BLaER1 treated with 17β-estradiol and CSF1 and Interleukin-3, amounts not matched to agents 10 nM and 100 nM (cell line): ENCODE measurements at regions not wholly inside any gene's neighbourhood (a gene's known extent, or its start where the extent isn't known, plus 50 kb on each side); places are given as distances from the start of the nearest gene placed in this dataset.

Source experiments
- H3K27ac ChIP-seq, 11 experiments: shearing (Covaris generic); formaldehyde crosslinking; 2 replicates each; pipeline ENCODE4 v1.8.1; 2022
- H3K27me3 ChIP-seq, 11 experiments: shearing (Covaris generic); formaldehyde crosslinking; 2 replicates each; pipeline ENCODE4 v1.8.1; 2022
- H3K36me3 ChIP-seq, 11 experiments: shearing (Covaris generic); formaldehyde crosslinking; 2 replicates each; pipeline ENCODE4 v1.8.1; 2022
- H3K4me1 ChIP-seq, 10 experiments: shearing (Covaris generic); formaldehyde crosslinking; 2 replicates each; pipeline ENCODE4 v1.8.1; 2022
- H3K4me2 ChIP-seq, 11 experiments: shearing (Covaris generic); formaldehyde crosslinking; 2 replicates each; pipeline ENCODE4 v1.8.1; 2022
- H3K4me3 ChIP-seq, 10 experiments: shearing (Covaris generic); formaldehyde crosslinking; 2 replicates each; pipeline ENCODE4 v1.8.1; 2022
- H3K9ac ChIP-seq, 11 experiments: shearing (Covaris generic); formaldehyde crosslinking; 2 replicates each; pipeline ENCODE4 v1.8.1; 2022
- H3K9me3 ChIP-seq, 11 experiments: shearing (Covaris generic); formaldehyde crosslinking; replicated peaks in 1 of 11; 2 replicates each; pipeline ENCODE4 v1.8.1; 2022
- H4K20me1 ChIP-seq, 11 experiments: shearing (Covaris generic); formaldehyde crosslinking; 2 replicates each; pipeline ENCODE4 v1.8.1; 2022
- Cebpa-rat ChIP-seq, 11 experiments: shearing (Covaris generic); IDR thresholded peaks; 2 replicates each; pipeline ENCODE4 v1.8.1; 2022

- Histone ChIP-seq H3K4me3 (no peak overlapping the region), H3K9me3 (no peaks in the 10 kb centered on the region)
These were observed 322.0 kb upstream of the KLHL1 start for GRCh38 chr13:70430256-70430655.

GRCh38 chr13:70424928-70425327, 316.7 kb upstream of the KLHL1 start:
- Histone ChIP-seq H3K9ac (no peak overlapping the region), H3K27me3 (no peaks in the 10 kb centered on the region), H3K4me2 (no peak overlapping the region), H3K4me3 (no peak overlapping the region), H3K9me3 (no peaks in the 10 kb centered on the region), H4K20me1 (no peaks in the 10 kb centered on the region), H3K27ac (no peak overlapping the region), H3K4me1 (no peaks in the 10 kb centered on the region; a peak in 1 of 20 replicates), H3K36me3 (no peaks in the 10 kb centered on the region)
- TF ChIP-seq Cebpa-rat (IDR thresholded peaks at IDR 0.05), result no peak

More at GRCh38 chr13:70430256-70430655, 322.0 kb upstream of the KLHL1 start:
- H3K4me2 ChIP-seq, result no peak overlapping the region
- H3K27ac ChIP-seq, result no peak overlapping the region
- no peak for TF ChIP-seq Cebpa-rat (IDR thresholded peaks at IDR 0.05)
- no peaks in the 10 kb centered on the region for H4K20me1 ChIP-seq
- H3K9ac ChIP-seq, result no peak overlapping the region
- H3K27me3 ChIP-seq, result no peaks in the 10 kb centered on the region
- no peaks in the 10 kb centered on the region for H3K4me1 ChIP-seq
- no peaks in the 10 kb centered on the region for H3K36me3 ChIP-seq

GRCh38 chr13:70424428-70424827, 316.2 kb upstream of the KLHL1 start:
- no peak overlapping the region for H3K27ac ChIP-seq
- no peaks in the 10 kb centered on the region for H3K27me3 ChIP-seq
- no peaks in the 10 kb centered on the region; a peak in 1 of 20 replicates for H3K4me1 ChIP-seq
- H4K20me1 ChIP-seq, result no peaks in the 10 kb centered on the region
- TF ChIP-seq Cebpa-rat (IDR thresholded peaks at IDR 0.05), result no peak
- H3K4me2 ChIP-seq, result no peak overlapping the region
- H3K36me3 ChIP-seq, result no peaks in the 10 kb centered on the region
- H3K9me3 ChIP-seq, result no peaks in the 10 kb centered on the region
- H3K4me3 ChIP-seq, result no peak overlapping the region
- no peak overlapping the region for H3K9ac ChIP-seq

DNA sequence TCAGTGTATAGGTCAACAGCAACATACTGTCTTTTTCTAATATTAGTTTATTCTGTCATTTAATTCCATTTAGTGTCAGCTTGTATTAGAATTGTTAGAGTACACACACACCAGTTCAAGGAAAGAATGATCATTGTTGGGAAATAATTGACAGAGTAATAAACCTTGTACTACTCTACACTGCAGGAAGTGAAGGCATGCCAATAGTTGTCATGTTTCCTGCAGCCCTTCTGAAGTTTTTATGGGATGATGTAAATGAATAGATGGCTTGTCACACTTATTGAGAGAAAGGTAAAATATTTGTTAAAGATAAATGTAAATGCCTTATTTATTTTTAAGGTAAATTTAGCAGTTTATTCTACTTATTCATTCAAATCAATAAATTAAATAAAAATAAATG, 306.9 kb upstream of the KLHL1 start:
- no peak overlapping the region for H3K4me2 ChIP-seq
- H3K36me3 ChIP-seq, result no peaks in the 10 kb centered on the region
- peaks cover 0 to 5% (median 0%) of the 10 kb centered on the region in 10 experiments; a peak in 1 of 20 replicates for H3K4me1 ChIP-seq
- H4K20me1 ChIP-seq, result no peaks in the 10 kb centered on the region
- H3K9ac ChIP-seq, result no peak overlapping the region
- H3K27ac ChIP-seq, result no peak overlapping the region
- H3K27me3 ChIP-seq, result no peaks in the 10 kb centered on the region
- no peak overlapping the region for H3K4me3 ChIP-seq
- H3K9me3 ChIP-seq, result no peaks in the 10 kb centered on the region
- no peak for TF ChIP-seq Cebpa-rat (IDR thresholded peaks at IDR 0.05)

DNA sequence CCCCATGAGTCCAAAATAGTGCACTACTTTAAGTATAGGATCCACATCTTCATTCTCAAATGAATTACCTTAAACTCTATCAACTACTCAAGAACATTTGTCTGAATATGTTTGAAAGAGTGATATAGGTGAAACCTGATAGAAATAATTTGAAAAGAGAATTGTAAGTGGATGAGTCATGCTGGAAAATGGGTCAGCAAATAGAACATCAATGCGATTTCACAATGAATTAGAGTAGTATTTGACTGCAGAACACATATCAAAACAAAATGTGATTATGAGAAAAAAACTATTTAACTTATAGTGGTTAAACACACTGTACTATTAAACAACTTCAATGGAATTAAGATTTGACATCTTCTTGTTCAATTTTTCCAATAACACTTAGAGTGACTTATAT, 300.6 kb upstream of the KLHL1 start:
- no peak overlapping the region for H3K27ac ChIP-seq
- TF ChIP-seq Cebpa-rat (IDR thresholded peaks at IDR 0.05), result no peak
- no peak overlapping the region for H3K4me3 ChIP-seq
- no peak overlapping the region for H3K9ac ChIP-seq
- no peaks in the 10 kb centered on the region for H3K36me3 ChIP-seq
- no peaks in the 10 kb centered on the region for H4K20me1 ChIP-seq
- no peaks in the 10 kb centered on the region for H3K27me3 ChIP-seq
- H3K4me2 ChIP-seq, result no peak overlapping the region
- H3K9me3 ChIP-seq, result no peaks in the 10 kb centered on the region
- H3K4me1 ChIP-seq, result peaks cover 0 to 5% (median 0%) of the 10 kb centered on the region in 10 experiments; a peak in 1 of 20 replicates

DNA sequence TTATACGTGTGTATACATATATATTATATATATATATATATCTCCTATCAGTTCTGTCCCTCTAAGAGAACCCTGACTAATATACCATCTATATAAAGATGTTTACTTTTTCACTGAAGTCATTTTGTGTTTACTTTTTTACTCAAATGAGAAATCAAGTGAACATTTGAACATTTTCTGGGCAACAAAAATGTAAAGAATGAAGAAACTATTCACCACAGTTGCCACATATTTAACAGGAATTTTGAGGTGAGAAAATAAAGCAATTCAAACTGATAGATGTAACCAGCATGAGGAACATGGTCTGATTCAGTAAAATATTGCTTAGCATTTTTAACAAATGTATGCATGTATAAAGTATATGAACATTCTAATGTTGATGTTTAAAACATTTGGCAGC, 299.2 kb upstream of the KLHL1 start:
- H3K4me2 ChIP-seq, result no peak overlapping the region

DNA sequence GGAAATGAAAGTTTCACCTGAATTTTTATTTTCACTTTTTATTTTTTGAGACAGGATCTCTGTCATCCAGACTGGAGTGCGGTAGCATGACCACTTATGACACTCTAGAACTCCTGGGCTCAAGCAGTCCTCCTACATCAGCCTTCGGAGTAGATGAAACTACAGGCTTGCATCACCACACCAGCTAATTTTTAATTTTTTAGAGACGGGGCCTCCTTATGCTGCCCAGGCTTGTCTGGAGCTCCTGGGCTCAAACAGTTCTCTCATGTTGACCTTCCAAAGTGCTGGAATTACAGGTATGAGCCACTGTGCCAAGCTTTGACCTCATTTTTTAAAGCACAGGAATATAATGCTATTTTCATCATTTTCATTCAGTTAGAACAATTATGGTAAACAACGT, 297.0 kb upstream of the KLHL1 start:
- H3K27ac ChIP-seq, result no peak overlapping the region
- H3K4me3 ChIP-seq, result no peak overlapping the region
- no peak for TF ChIP-seq Cebpa-rat (IDR thresholded peaks at IDR 0.05)
- H3K36me3 ChIP-seq, result no peaks in the 10 kb centered on the region
- H3K9me3 ChIP-seq, result no peaks in the 10 kb centered on the region
- H4K20me1 ChIP-seq, result no peaks in the 10 kb centered on the region
- H3K4me1 ChIP-seq, result no peaks in the 10 kb centered on the region
- H3K9ac ChIP-seq, result no peak overlapping the region
- no peaks in the 10 kb centered on the region for H3K27me3 ChIP-seq
- H3K4me2 ChIP-seq, result no peak overlapping the region

More for the DNA sequence above, 299.2 kb upstream of the KLHL1 start:
- no peak overlapping the region for H3K4me3 ChIP-seq
- H3K4me1 ChIP-seq, result peaks cover 0 to 2% (median 0%) of the 10 kb centered on the region in 10 experiments; a peak in 1 of 20 replicates
- no peak overlapping the region for H3K27ac ChIP-seq
- no peaks in the 10 kb centered on the region for H3K27me3 ChIP-seq
- no peaks in the 10 kb centered on the region for H3K9me3 ChIP-seq
- no peak overlapping the region for H3K9ac ChIP-seq
- H4K20me1 ChIP-seq, result no peaks in the 10 kb centered on the region
- no peaks in the 10 kb centered on the region for H3K36me3 ChIP-seq
- TF ChIP-seq Cebpa-rat (IDR thresholded peaks at IDR 0.05), result no peak

DNA sequence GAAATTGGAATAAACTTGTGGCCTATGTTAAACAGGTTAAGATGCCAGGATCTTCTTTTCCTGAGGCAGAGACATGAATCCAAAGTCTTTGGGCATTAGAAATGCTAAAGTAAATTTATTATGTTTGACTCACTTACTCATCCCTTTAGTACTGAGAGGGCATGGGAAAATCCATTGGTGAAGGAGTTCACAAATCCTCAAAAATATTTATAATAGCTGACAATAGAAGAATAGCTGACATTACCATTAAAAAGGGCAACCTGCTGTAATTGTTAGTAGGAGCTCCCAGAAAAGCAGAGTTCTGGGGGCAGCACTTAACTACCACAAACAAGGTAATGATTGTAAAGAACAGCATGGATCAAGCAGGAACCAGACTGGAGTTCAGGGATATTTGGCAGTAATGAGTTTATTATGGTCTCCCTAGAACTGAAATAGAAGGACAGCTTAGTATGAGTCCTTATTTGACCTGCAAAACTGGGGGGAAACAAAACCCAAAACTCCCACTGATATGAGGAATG, 285.8 kb upstream of the KLHL1 start:
- H3K36me3 ChIP-seq, result no peaks in the 10 kb centered on the region
- H3K9me3 ChIP-seq, result 0 out of 22 replicates have a peak, but pooled peaks cover 0 to 4% (median 0%) of the 10 kb centered on the region in 11 experiments
- H3K4me2 ChIP-seq, result no peak overlapping the region
- no peak overlapping the region for H3K27ac ChIP-seq
- H4K20me1 ChIP-seq, result no peaks in the 10 kb centered on the region
- no peaks in the 10 kb centered on the region for H3K27me3 ChIP-seq
- TF ChIP-seq Cebpa-rat (IDR thresholded peaks at IDR 0.05), result no peak
- no peak overlapping the region for H3K4me3 ChIP-seq
- no peak overlapping the region for H3K9ac ChIP-seq
- H3K4me1 ChIP-seq, result no peaks in the 10 kb centered on the region

DNA sequence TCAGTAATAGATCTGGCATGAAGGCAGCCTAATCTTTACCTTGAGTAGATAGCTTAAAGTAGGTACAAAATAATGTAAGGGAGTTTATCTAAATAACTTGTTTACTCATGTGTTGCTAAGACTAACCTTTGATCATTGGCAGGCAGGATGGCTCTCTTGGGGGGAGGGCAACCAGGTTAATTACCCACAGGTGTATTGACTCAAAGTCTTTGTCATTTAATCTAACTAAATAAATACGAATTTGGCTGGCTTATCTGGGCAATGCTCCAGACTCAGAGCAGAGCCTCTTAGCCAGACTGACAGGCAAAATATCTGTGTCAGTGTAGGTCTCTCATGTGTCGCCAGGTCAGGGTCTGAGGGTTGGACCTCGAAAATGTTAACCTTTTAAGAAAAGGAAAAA, 283.4 kb upstream of the KLHL1 start:
- Histone ChIP-seq H3K27ac (no peak overlapping the region), H3K9ac (no peak overlapping the region), H4K20me1 (no peaks in the 10 kb centered on the region), H3K4me3 (no peak overlapping the region), H3K9me3 (no peaks in the 10 kb centered on the region), H3K27me3 (no peaks in the 10 kb centered on the region), H3K36me3 (no peaks in the 10 kb centered on the region), H3K4me1 (no peaks in the 10 kb centered on the region), H3K4me2 (no peak overlapping the region)
- TF ChIP-seq Cebpa-rat (IDR thresholded peaks at IDR 0.05), result no peak

- H3K4me1 ChIP-seq, result no peaks in the 10 kb centered on the region
- no peaks in the 10 kb centered on the region for H4K20me1 ChIP-seq
- no peak overlapping the region for H3K4me3 ChIP-seq
- H3K27ac ChIP-seq, result no peak overlapping the region
- no peak for TF ChIP-seq Cebpa-rat (IDR thresholded peaks at IDR 0.05)
- no peak overlapping the region for H3K4me2 ChIP-seq
- no peaks in the 10 kb centered on the region for H3K27me3 ChIP-seq
- no peaks in the 10 kb centered on the region for H3K36me3 ChIP-seq
- peaks cover 0 to 5% (median 0%) of the 10 kb centered on the region in 11 experiments; a peak in 1 of 22 replicates for H3K9me3 ChIP-seq
- no peak overlapping the region for H3K9ac ChIP-seq
These were observed 282.7 kb upstream of the KLHL1 start for GRCh38 chr13:70390968-70391367.
